ENCODE measurements at regions not wholly inside any gene's neighbourhood (a gene's known extent, or its start where the extent isn't known, plus 50 kb on each side); places are given as distances from the start of the nearest gene placed in this dataset.

DNA sequence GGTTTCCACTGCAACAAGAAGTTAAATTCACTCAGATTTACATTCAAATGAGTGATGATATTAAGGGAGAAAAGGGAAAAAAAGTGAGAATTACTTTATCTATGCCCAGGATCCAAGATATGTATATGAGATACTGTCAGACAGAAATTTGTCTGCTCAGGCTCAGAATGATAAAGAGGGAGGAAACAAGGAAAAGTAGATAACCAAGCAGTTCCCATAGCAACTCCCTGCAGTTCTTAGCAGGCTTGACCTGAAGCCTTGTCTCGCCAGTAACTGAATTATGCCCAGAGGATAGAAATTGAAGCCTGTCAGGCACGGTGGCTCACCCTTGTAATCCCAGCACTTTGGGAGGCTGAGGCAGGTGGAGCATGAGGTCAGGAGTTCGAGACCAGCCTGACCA lies 304.4 kb downstream of the TLE1 start:
- TF ChIP-seq POLR2A (IDR thresholded peaks at IDR 0.05) (no peak), CTCF (IDR thresholded peaks at IDR 0.05) (no peak)
